ENCODE measurements at regions not wholly inside any gene's neighbourhood (a gene's known extent, or its start where the extent isn't known, plus 50 kb on each side); places are given as distances from the start of the nearest gene placed in this dataset.

- no peak overlapping the region for H3K4me3 ChIP-seq (ENCODE audit: low read depth, low read length)
- no peak for TF ChIP-seq CTCF (IDR thresholded peaks at IDR 0.05; ENCODE audit: borderline replicate concordance, insufficient read depth, low read depth, low read length)
Observed at GRCh38 chr11:131219646-131220045, 150.8 kb upstream of the NTM start.

- TF ChIP-seq CTCF (IDR thresholded peaks at IDR 0.05; ENCODE audit: borderline replicate concordance, insufficient read depth, low read depth, low read length), result no peak
- no peak overlapping the region for H3K4me3 ChIP-seq (ENCODE audit: low read depth, low read length)
Observed at GRCh38 chr11:131223198-131223991, 147.0 kb upstream of the NTM start.

- no peak overlapping the region for H3K4me3 ChIP-seq (ENCODE audit: low read depth, low read length)
- no peak for TF ChIP-seq CTCF (IDR thresholded peaks at IDR 0.05; ENCODE audit: borderline replicate concordance, insufficient read depth, low read depth, low read length)
Observed at GRCh38 chr11:131228378-131228777, 142.0 kb upstream of the NTM start.

- no peak for TF ChIP-seq CTCF (IDR thresholded peaks at IDR 0.05; ENCODE audit: borderline replicate concordance, insufficient read depth, low read depth, low read length)
- H3K4me3 ChIP-seq (ENCODE audit: low read depth, low read length), result no peak overlapping the region
Observed at GRCh38 chr11:131229221-131229620, 141.2 kb upstream of the NTM start.

- H3K4me3 ChIP-seq (ENCODE audit: low read depth, low read length), result no peak overlapping the region
- TF ChIP-seq CTCF (IDR thresholded peaks at IDR 0.05; ENCODE audit: borderline replicate concordance, insufficient read depth, low read depth, low read length), result no peak
Observed at GRCh38 chr11:131231317-131231940, 139.0 kb upstream of the NTM start.

- TF ChIP-seq CTCF (IDR thresholded peaks at IDR 0.05; ENCODE audit: borderline replicate concordance, insufficient read depth, low read depth, low read length), result no peak
- H3K4me3 ChIP-seq (ENCODE audit: low read depth, low read length), result no peak overlapping the region
Observed at GRCh38 chr11:131232261-131232660, 138.2 kb upstream of the NTM start.

- H3K4me3 ChIP-seq (ENCODE audit: low read depth, low read length), result no peak overlapping the region
- no peak for TF ChIP-seq CTCF (IDR thresholded peaks at IDR 0.05; ENCODE audit: borderline replicate concordance, insufficient read depth, low read depth, low read length)
Observed at GRCh38 chr11:131234221-131234620, 136.2 kb upstream of the NTM start.

All from GM12875 (cell line).